ENCODE measurements at regions not wholly inside any gene's neighbourhood (a gene's known extent, or its start where the extent isn't known, plus 50 kb on each side); places are given as distances from the start of the nearest gene placed in this dataset.

DNA sequence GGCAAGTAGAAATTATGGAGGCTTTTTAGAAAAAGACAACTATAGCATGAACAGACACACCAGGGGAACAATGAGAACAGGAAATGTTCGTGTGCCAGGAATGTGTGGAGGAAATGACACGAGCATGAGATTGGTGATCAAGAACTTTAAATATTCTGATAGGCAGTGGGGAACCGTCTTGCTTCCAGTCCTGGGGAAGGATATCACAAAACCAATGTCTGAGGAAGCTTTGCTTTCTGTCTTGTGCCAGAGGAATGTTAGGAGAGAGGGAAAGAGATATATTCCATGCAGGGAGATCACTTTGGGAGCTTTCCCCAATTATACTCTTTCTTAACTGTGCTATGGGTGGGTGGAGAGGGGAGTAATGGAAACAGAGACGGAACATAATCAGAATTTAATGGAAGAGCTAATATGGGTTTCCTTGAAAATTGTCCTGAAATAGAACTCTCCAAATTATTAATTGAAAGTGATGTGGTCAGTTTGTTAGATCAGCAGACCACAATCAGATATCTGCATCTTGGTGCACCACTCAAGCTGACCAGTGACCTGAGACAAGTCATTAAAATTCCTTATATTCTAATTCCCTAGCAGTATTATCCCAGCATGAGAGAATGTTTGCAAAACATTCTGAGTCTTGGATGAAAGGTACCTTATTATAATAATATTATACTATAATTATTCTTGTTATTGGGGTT, 178.2 kb downstream of the SOX4 start:
- no peak for ATAC-seq
- POLR2A ChIA-PET: no interaction called here
- Histone ChIP-seq H3K4me3 (no peak overlapping the region), H3K4me1 (peaks cover 32% of the 10 kb centered on the region), H3K4me2 (no peak overlapping the region), H3K27ac (peak overlapping the region; percentile 31 to 35; a peak in 1 of 6 replicates), H3K9me3 (no peaks in the 10 kb centered on the region)
- WGBS (ENCODE audit: missing lambda C conversion rate): 61% methylated on average over 4 of the region's 4 CpGs
- TF ChIP-seq, protein P1, sequence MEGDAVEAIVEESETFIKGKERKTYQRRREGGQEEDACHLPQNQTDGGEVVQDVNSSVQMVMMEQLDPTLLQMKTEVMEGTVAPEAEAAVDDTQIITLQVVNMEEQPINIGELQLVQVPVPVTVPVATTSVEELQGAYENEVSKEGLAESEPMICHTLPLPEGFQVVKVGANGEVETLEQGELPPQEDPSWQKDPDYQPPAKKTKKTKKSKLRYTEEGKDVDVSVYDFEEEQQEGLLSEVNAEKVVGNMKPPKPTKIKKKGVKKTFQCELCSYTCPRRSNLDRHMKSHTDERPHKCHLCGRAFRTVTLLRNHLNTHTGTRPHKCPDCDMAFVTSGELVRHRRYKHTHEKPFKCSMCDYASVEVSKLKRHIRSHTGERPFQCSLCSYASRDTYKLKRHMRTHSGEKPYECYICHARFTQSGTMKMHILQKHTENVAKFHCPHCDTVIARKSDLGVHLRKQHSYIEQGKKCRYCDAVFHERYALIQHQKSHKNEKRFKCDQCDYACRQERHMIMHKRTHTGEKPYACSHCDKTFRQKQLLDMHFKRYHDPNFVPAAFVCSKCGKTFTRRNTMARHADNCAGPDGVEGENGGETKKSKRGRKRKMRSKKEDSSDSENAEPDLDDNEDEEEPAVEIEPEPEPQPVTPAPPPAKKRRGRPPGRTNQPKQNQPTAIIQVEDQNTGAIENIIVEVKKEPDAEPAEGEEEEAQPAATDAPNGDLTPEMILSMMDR (IDR thresholded peaks at IDR 0.05): no peak
- TF ChIP-seq TP53 (CRISPR knock-in tag; IDR thresholded peaks at IDR 0.05) (no peak), BHLHE40 (IDR thresholded peaks at IDR 0.05; ENCODE audit: low read depth, low read length) (no peak), NR3C1 (IDR thresholded peaks at IDR 0.05) (no peak), RAD21 (conservative IDR thresholded peaks at IDR 0.05 in 1 of 2, IDR thresholded peaks at IDR 0.05 in 1 of 2) (no peak), EHMT2 (IDR thresholded peaks at IDR 0.05; ENCODE audit: low read depth) (no peak), POLR2AphosphoS2 (conservative IDR thresholded peaks at IDR 0.05; ENCODE audit: low read length) (no peak), SMC3 (IDR thresholded peaks at IDR 0.05) (no peak), RCOR1 (IDR thresholded peaks at IDR 0.05; ENCODE audit: low read depth, low read length) (no peak)
- TF ChIP-seq, protein P2, sequence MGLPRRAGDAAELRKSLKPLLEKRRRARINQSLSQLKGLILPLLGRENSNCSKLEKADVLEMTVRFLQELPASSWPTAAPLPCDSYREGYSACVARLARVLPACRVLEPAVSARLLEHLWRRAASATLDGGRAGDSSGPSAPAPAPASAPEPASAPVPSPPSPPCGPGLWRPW (IDR thresholded peaks at IDR 0.05): no peak
- TF ChIP-seq, protein P3, sequence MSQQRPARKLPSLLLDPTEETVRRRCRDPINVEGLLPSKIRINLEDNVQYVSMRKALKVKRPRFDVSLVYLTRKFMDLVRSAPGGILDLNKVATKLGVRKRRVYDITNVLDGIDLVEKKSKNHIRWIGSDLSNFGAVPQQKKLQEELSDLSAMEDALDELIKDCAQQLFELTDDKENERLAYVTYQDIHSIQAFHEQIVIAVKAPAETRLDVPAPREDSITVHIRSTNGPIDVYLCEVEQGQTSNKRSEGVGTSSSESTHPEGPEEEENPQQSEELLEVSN (IDR thresholded peaks at IDR 0.05; ENCODE audit: borderline replicate concordance, low read depth): no peak
- no peak for FAIRE-seq
- no peak for DNase-seq (ENCODE audit: low read depth in 1 of 2, low spot score in 1 of 2)
- CTCF ChIA-PET: interaction anchor here (1.1 kb wide), 1 partner anchor 35 kb away, joined by 4 read pairs; no protein-coding TSS in a partner anchor

DNA sequence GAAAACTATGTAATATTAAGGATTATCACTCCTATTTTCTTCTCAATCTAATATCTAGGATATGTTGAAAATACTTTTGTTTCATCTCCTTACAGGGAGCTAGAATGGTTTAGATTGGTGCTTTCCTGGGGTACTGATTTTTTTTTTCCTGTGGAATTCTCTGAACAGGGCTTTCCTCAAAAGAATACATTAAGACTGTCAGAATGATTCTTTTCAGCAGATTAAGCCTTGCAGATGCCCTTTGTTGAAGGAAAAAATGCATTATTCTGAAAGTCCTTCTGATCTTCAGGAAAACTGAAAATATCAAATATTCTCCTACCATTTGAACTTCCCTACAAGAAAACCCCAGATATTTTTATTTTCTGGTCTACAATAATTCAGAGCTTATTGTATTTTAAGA, 178.9 kb downstream of the SOX4 start:
- H3K27ac ChIP-seq: no peak overlapping the region
- TF ChIP-seq, protein P1 (IDR thresholded peaks at IDR 0.05): no peak
- TF ChIP-seq BHLHE40 (IDR thresholded peaks at IDR 0.05; ENCODE audit: low read depth, low read length) (no peak), ZNF302 (CRISPR knock-in tag; IDR thresholded peaks at IDR 0.05) (no peak), FOSB (CRISPR knock-in tag; IDR thresholded peaks at IDR 0.05) (no peak), MAZ (IDR thresholded peaks at IDR 0.05; ENCODE audit: borderline replicate concordance, low read depth, low read length) (no peak), RARB (CRISPR knock-in tag; IDR thresholded peaks at IDR 0.05) (no peak), TP53 (CRISPR knock-in tag; IDR thresholded peaks at IDR 0.05) (no peak), ESRRA (IDR thresholded peaks at IDR 0.05; ENCODE audit: borderline replicate concordance, low read length) (no peak), KDM1A (IDR thresholded peaks at IDR 0.05; ENCODE audit: low read depth) (no peak), KDM5A (IDR thresholded peaks at IDR 0.05) (no peak), CHD4 (IDR thresholded peaks at IDR 0.05; ENCODE audit: borderline replicate concordance) (no peak), TFCP2L1 (CRISPR knock-in tag; IDR thresholded peaks at IDR 0.05) (no peak), RFX5 (IDR thresholded peaks at IDR 0.05) (no peak), CBX8 (IDR thresholded peaks at IDR 0.05) (no peak), NR3C1 (IDR thresholded peaks at IDR 0.05) (no peak)
- TF ChIP-seq, protein P4, sequence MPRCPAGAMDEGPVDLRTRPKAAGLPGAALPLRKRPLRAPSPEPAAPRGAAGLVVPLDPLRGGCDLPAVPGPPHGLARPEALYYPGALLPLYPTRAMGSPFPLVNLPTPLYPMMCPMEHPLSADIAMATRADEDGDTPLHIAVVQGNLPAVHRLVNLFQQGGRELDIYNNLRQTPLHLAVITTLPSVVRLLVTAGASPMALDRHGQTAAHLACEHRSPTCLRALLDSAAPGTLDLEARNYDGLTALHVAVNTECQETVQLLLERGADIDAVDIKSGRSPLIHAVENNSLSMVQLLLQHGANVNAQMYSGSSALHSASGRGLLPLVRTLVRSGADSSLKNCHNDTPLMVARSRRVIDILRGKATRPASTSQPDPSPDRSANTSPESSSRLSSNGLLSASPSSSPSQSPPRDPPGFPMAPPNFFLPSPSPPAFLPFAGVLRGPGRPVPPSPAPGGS (IDR thresholded peaks at IDR 0.05): no peak
- TF ChIP-seq, protein P5, sequence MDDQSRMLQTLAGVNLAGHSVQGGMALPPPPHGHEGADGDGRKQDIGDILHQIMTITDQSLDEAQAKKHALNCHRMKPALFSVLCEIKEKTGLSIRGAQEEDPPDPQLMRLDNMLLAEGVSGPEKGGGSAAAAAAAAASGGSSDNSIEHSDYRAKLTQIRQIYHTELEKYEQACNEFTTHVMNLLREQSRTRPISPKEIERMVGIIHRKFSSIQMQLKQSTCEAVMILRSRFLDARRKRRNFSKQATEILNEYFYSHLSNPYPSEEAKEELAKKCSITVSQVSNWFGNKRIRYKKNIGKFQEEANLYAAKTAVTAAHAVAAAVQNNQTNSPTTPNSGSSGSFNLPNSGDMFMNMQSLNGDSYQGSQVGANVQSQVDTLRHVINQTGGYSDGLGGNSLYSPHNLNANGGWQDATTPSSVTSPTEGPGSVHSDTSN (IDR thresholded peaks at IDR 0.05): no peak
- TF ChIP-seq, protein P6, sequence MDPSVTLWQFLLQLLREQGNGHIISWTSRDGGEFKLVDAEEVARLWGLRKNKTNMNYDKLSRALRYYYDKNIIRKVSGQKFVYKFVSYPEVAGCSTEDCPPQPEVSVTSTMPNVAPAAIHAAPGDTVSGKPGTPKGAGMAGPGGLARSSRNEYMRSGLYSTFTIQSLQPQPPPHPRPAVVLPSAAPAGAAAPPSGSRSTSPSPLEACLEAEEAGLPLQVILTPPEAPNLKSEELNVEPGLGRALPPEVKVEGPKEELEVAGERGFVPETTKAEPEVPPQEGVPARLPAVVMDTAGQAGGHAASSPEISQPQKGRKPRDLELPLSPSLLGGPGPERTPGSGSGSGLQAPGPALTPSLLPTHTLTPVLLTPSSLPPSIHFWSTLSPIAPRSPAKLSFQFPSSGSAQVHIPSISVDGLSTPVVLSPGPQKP (IDR thresholded peaks at IDR 0.05; ENCODE audit: low read depth, low read length): no peak
- TF ChIP-seq, protein P7, sequence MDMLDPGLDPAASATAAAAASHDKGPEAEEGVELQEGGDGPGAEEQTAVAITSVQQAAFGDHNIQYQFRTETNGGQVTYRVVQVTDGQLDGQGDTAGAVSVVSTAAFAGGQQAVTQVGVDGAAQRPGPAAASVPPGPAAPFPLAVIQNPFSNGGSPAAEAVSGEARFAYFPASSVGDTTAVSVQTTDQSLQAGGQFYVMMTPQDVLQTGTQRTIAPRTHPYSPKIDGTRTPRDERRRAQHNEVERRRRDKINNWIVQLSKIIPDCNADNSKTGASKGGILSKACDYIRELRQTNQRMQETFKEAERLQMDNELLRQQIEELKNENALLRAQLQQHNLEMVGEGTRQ (IDR thresholded peaks at IDR 0.05): no peak
- FAIRE-seq (no peak), DNase-seq (ENCODE audit: low read depth in 1 of 2, low spot score in 1 of 2) (no peak), ATAC-seq (no peak)
- H3K9me3 ChIP-seq: no peaks in the 10 kb centered on the region
- CTCF ChIA-PET: interaction anchor here (1.1 kb wide), 1 partner anchor 36 kb away, joined by 4 read pairs; no protein-coding TSS in a partner anchor
- H3K4me3 ChIP-seq: no peak overlapping the region
- H3K4me2 ChIP-seq: no peak overlapping the region
- POLR2A ChIA-PET: no interaction called here
- H3K4me1 ChIP-seq: peaks cover 32% of the 10 kb centered on the region

All from A549 (cell line).